Panc1 (cell line): ENCODE measurements at regions not wholly inside any gene's neighbourhood (a gene's known extent, or its start where the extent isn't known, plus 50 kb on each side); places are given as distances from the start of the nearest gene placed in this dataset.

Experiments used
- POLR2AphosphoS5 ChIP-seq: IDR thresholded peaks from 2 replicates; pipeline ENCODE4 v1.6.1; 2012; ENCODE audit warnings: mild to moderate bottlenecking, low read depth, low read length, moderate library complexity
- REST ChIP-seq, 2 experiments: IDR thresholded peaks; 2 replicates each; pipeline ENCODE4 v1.6.1; 2011 to 2012; ENCODE audit warnings: low read depth in 2 of 2, control low read depth in 1 of 2, low read length in 1 of 2, mild to moderate bottlenecking in 1 of 2, moderate library complexity in 1 of 2; ENCODE audit not compliant: insufficient read depth in 1 of 2
- SIN3A ChIP-seq: IDR thresholded peaks from 2 replicates; pipeline ENCODE4 v1.6.1; 2012; ENCODE audit warnings: low read depth, mild to moderate bottlenecking, low read length, moderate library complexity, borderline replicate concordance; ENCODE audit not compliant: insufficient read depth
- TF ChIP-seq, protein P1 (sequence below): fragments of 450-650 bp; IDR thresholded peaks from 2 replicates; pipeline ENCODE4 v1.5.1; 2017; ENCODE audit warnings: mild to moderate bottlenecking

DNA sequence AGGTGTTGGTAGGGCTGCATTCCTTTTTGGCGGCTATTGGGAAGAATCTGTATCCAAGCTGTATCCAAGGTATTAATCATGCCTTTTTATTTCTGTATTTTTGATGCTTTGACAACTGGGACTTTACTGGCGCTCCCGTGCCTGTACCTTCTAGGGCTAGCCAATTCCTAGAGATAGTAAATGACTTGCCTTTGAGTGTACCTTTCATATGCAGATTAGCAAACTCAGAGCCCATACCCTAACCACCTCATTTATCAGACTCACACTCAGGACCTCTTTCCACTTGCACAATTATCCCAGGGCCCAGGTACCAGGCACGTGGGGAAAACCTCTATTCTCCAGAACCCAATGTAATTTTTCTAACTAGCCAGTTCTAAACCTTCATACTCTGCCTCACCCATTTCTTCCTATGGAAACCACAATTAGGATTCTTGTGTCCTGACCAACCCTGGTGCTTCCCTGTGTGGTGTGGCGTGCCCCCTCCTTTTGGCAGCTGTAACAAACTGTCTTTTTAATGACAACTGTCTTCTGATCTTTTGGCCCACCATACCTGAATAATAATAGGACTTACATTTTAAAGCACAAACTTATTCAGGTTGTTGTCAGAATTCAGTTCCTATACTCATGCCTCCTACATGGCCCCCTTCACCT is 65.8 kb upstream of the PNPT1 start:
- TF ChIP-seq, protein P1, sequence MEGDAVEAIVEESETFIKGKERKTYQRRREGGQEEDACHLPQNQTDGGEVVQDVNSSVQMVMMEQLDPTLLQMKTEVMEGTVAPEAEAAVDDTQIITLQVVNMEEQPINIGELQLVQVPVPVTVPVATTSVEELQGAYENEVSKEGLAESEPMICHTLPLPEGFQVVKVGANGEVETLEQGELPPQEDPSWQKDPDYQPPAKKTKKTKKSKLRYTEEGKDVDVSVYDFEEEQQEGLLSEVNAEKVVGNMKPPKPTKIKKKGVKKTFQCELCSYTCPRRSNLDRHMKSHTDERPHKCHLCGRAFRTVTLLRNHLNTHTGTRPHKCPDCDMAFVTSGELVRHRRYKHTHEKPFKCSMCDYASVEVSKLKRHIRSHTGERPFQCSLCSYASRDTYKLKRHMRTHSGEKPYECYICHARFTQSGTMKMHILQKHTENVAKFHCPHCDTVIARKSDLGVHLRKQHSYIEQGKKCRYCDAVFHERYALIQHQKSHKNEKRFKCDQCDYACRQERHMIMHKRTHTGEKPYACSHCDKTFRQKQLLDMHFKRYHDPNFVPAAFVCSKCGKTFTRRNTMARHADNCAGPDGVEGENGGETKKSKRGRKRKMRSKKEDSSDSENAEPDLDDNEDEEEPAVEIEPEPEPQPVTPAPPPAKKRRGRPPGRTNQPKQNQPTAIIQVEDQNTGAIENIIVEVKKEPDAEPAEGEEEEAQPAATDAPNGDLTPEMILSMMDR = no peak
- TF ChIP-seq REST (IDR thresholded peaks at IDR 0.05; ENCODE audit: insufficient read depth in 1 of 2, low read depth in 2 of 2, low read length in 1 of 2) (no peak), SIN3A (no peak), POLR2AphosphoS5 (no peak)
